ENCODE measurements at regions not wholly inside any gene's neighbourhood (a gene's known extent, or its start where the extent isn't known, plus 50 kb on each side); places are given as distances from the start of the nearest gene placed in this dataset.

DNA sequence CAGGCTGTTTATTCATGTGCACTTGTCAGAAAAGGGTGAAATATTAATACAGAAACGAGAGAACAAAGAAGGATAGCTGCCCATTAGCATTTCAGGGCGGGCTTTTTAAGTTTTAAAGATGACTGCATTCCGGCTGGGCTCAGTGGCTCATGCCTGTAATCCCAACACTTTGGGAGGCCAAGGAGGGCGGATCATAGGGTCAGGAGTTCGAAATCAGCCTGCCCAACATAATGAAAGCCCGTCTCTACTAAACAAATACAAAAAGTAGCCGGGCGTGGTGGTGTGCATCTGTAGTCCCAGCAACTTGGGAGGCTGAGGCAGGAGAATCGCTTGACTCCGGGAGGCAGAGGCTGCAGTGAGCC, 130.5 kb downstream of the HFE start:
- peak overlapping the region; percentile 57 for H3K4me3 ChIP-seq (ENCODE audit: low read depth, low read length)
- DNase-seq (ENCODE audit: low read depth): no peak
- TF ChIP-seq, protein P1, sequence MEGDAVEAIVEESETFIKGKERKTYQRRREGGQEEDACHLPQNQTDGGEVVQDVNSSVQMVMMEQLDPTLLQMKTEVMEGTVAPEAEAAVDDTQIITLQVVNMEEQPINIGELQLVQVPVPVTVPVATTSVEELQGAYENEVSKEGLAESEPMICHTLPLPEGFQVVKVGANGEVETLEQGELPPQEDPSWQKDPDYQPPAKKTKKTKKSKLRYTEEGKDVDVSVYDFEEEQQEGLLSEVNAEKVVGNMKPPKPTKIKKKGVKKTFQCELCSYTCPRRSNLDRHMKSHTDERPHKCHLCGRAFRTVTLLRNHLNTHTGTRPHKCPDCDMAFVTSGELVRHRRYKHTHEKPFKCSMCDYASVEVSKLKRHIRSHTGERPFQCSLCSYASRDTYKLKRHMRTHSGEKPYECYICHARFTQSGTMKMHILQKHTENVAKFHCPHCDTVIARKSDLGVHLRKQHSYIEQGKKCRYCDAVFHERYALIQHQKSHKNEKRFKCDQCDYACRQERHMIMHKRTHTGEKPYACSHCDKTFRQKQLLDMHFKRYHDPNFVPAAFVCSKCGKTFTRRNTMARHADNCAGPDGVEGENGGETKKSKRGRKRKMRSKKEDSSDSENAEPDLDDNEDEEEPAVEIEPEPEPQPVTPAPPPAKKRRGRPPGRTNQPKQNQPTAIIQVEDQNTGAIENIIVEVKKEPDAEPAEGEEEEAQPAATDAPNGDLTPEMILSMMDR (IDR thresholded peaks at IDR 0.05; ENCODE audit: control insufficient read depth, extremely low read depth, insufficient read depth): no peak

DNA sequence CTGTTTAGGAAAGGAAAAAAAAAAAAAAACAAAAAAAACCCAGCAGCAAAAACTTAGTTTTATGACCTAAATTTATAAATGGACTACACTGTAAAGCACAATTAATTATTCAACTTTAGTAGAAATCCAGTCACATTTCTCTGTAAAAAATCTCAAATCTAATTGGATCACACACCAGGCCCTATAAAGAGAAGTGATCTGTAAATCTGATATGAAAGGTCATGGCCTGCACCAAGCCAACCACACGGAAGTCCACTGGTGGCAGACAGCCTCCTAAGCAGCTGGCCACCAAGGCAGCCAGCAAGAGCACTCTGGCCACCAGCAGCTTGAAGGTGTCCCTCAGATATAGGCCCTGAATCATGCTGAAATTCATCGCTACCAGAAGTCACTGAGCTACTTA, 131.6 kb downstream of the HFE start:
- TF ChIP-seq, protein P1 (IDR thresholded peaks at IDR 0.05; ENCODE audit: control insufficient read depth, extremely low read depth, insufficient read depth): no peak
- DNase-seq (ENCODE audit: low read depth): no peak
- no peak overlapping the region for H3K4me3 ChIP-seq (ENCODE audit: low read depth, low read length)

DNA sequence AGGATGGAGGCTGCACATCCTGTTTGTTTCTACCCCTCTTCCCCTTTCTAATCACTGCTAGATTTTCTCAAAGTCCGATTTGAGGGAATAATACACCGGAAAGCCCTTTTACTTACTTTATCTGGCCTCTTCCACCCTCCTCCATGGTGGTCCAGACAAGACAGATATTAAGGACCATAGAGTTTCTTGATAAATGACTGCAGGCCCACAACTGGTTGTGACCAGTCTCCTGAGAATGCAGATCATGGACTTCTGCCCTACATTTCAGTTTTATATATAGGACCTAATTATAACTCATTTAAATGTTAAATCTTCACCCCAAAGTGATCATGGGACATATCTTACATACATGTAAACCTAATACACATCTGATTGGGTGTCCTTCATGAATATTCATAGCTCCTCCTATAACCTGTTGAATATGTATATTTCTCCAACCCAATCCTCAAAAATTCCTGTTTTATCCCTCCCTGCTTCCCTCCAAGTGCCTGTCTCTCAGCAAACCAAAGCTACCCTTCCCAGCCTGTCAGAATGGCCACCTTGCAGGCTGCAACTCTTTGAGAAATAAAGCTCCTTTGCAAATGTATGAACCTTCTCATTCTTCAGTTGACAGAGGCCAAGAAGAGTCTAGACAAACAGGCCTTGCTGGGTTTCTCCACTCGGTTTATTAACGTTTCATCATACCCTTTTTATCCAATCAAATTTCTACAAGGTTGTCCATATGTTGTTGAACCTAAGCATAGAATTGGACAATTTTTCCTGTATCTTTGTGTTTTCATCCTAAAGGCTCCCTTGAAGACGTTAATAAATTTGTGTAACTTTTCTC, 133.1 kb downstream of the HFE start:
- no peak for DNase-seq (ENCODE audit: low read depth)
- TF ChIP-seq, protein P1 (IDR thresholded peaks at IDR 0.05; ENCODE audit: control insufficient read depth, extremely low read depth, insufficient read depth): no peak
- no peak overlapping the region for H3K4me3 ChIP-seq (ENCODE audit: low read depth, low read length)

DNA sequence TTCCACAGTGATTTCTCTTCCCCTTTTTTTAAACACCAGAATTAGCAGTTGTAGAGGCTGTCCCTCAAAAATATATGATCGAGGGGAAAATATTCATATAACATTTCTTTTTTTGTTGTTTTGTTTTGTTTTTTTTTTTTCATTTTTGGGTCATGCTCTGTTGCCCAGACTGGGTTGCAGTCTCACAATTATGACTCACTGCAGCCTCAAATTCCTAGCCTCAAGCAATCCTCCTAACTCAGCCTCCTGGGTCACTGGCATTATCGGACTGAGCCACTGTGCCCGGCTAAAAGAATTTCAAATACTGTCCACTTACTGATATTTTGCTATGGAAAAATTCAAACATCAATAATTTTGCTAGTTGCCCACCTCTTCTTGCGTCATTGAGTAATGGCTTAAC, 134.0 kb downstream of the HFE start:
- TF ChIP-seq, protein P1 (IDR thresholded peaks at IDR 0.05; ENCODE audit: control insufficient read depth, extremely low read depth, insufficient read depth): no peak
- no peak overlapping the region for H3K4me3 ChIP-seq (ENCODE audit: low read depth, low read length)
- DNase-seq (ENCODE audit: low read depth): no peak

DNA sequence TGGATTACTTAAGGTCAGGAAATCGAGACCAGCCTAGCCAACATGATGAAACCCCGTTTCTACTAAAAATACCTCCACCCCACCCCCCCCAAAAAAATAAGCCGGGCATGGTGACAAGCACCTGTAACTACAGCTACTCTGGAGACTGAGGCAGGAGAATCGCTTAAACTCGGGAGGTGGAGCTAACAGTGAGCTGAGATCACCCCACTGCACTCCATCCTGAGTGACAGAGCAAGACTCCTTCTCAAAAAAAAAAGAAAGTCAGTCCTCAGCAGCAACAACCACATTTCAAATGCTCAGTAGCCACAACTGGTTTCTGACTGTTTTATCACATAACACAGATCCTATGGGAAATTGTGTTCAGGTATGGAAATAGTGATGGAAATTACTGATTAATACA, 135.3 kb downstream of the HFE start:
- no peak for DNase-seq (ENCODE audit: low read depth)
- TF ChIP-seq, protein P1 (IDR thresholded peaks at IDR 0.05; ENCODE audit: control insufficient read depth, extremely low read depth, insufficient read depth): no peak
- no peak overlapping the region for H3K4me3 ChIP-seq (ENCODE audit: low read depth, low read length)

DNA sequence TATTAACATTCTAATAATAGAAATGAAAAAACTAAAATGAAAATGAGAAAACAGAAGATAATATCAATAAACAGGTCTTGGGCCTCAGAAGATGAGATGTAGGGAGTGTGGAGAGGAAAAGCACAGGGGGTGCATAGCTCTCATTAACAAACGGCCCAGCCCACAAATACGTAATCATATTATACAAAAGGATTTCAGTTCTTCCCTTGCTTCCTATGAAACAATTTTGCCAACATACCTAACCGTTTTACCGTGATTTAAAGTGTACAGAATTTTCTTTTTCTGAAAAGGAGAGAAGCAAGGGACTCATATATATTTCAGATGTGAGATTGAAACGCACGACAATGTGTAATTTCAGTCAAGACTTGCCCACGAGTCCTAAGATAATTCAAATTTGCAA, 136.0 kb downstream of the HFE start:
- TF ChIP-seq, protein P1 (IDR thresholded peaks at IDR 0.05; ENCODE audit: control insufficient read depth, extremely low read depth, insufficient read depth): no peak
- peak overlapping the region; percentile 67 for H3K4me3 ChIP-seq (ENCODE audit: low read depth, low read length)
- DNase-seq (ENCODE audit: low read depth): no peak

All from LNCaP clone FGC (cell line).